ENCODE measurements at regions not wholly inside any gene's neighbourhood (a gene's known extent, or its start where the extent isn't known, plus 50 kb on each side); places are given as distances from the start of the nearest gene placed in this dataset.
"Not testable (repeated sequence)": the region's sequence is repeated elsewhere in the genome, so short reads cannot be mapped to it uniquely, and the experiment has no call there.

DNA sequence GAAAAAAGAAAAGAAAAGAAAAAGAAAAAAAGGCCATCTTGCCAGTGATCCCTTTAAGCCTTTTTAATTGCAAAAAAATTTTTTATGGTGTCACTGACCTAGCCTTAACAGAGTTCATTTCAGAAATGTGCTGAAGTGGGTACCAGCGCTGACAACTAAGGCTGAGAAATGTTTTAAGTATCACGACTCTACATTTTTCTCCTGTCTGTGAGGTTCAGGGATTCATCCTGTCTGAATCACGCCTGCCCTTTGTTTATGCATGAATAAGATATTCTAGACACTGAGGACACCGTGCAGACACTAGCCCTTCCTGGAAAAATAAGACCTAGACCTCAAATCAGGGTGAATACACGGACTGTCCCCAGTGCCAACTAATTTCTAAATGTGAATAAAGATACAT is 154.4 kb upstream of the NOCT start:
- Histone ChIP-seq H3K9ac (ENCODE audit: low read length) (no peak overlapping the region), H3K9me3 (replicated peaks; ENCODE audit: insufficient read depth, low read length) (no peaks in the 10 kb centered on the region), H3K9me2 (replicated peaks; ENCODE audit: insufficient read depth, low read length) (no peaks in the 10 kb centered on the region), H3K36me3 (replicated peaks; ENCODE audit: insufficient read depth, low read length) (no peaks in the 10 kb centered on the region), H3K4me1 (ENCODE audit: low read length) (no peaks in the 10 kb centered on the region), H3K27ac (ENCODE audit: low read length) (no peak overlapping the region), H3F3A (ENCODE audit: insufficient read depth, low read length) (no peaks in the 10 kb centered on the region), H4K20me1 (ENCODE audit: insufficient read depth, low read length) (no peaks in the 10 kb centered on the region), H3K27me3 (replicated peaks; ENCODE audit: insufficient read depth, low read length) (no peaks in the 10 kb centered on the region), H3K4me3 (ENCODE audit: low read length) (no peak overlapping the region), H3K79me2 (ENCODE audit: low read length) (no peaks in the 10 kb centered on the region), H3K4me2 (ENCODE audit: low read depth, low read length) (no peak overlapping the region), H2AFZ (ENCODE audit: low read length) (0 out of 2 replicates have a peak overlapping the region, but pooled peaks have one; percentile 5)
- no peak for DNase-seq
- no peak for TF ChIP-seq EZH2 (optimal IDR thresholded peaks at IDR 0.05; ENCODE audit: low read depth, low read length)

DNA sequence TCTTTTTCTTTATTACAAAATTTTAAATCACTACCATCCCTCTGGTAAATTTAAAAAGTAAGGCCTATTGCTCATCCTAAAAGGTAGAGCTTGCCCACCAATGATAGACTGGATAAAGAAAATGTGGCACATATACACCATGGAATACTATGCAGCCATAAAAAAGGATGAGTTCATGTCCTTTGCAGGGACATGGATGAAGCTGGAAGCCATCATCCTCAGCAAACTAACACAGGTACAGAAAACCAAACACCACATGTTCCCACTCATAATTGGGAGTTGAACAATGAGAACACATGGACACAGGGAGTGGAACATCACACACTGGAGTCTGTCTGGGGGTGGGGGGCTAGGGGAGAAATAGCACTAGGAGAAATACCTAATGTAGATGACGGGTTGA is 155.2 kb upstream of the NOCT start:
- not testable (repeated sequence) for H3K9ac ChIP-seq (ENCODE audit: low read length); H3K4me2 ChIP-seq (ENCODE audit: low read depth, low read length); DNase-seq; H2AFZ ChIP-seq (ENCODE audit: low read length); H3K9me3 ChIP-seq (replicated peaks; ENCODE audit: insufficient read depth, low read length); H3K4me1 ChIP-seq (ENCODE audit: low read length); H3K27me3 ChIP-seq (replicated peaks; ENCODE audit: insufficient read depth, low read length); H3F3A ChIP-seq (ENCODE audit: insufficient read depth, low read length); H3K79me2 ChIP-seq (ENCODE audit: low read length); H3K36me3 ChIP-seq (replicated peaks; ENCODE audit: insufficient read depth, low read length); H3K9me2 ChIP-seq (replicated peaks; ENCODE audit: insufficient read depth, low read length); H4K20me1 ChIP-seq (ENCODE audit: insufficient read depth, low read length); H3K27ac ChIP-seq (ENCODE audit: low read length); H3K4me3 ChIP-seq (ENCODE audit: low read length)

DNA sequence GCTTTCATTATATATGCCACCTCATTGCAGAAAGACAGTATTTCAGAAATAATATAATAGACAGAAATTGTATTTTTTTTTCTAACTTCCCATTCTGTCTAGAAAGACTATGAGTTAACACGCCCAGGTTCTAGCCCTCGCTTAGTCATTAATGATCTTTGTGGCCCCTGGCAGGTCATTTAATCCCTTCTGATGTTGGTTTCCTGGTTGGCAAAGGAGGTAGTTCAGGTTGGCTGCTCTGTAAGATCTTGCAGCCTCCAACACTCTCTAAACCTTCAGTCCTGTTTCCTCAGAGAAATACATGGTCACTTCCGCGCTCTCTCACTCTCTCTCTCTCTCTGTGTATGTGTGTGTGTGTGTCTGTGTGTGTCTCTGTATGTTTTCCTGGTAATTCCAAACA is 156.3 kb upstream of the NOCT start:
- H3K9me2 ChIP-seq (replicated peaks; ENCODE audit: insufficient read depth, low read length): no peaks in the 10 kb centered on the region
- TF ChIP-seq EZH2phosphoT487 (IDR thresholded peaks at IDR 0.05; ENCODE audit: low read length) (no peak), EZH2 (optimal IDR thresholded peaks at IDR 0.05; ENCODE audit: low read depth, low read length) (no peak)
- TF ChIP-seq, protein P1, sequence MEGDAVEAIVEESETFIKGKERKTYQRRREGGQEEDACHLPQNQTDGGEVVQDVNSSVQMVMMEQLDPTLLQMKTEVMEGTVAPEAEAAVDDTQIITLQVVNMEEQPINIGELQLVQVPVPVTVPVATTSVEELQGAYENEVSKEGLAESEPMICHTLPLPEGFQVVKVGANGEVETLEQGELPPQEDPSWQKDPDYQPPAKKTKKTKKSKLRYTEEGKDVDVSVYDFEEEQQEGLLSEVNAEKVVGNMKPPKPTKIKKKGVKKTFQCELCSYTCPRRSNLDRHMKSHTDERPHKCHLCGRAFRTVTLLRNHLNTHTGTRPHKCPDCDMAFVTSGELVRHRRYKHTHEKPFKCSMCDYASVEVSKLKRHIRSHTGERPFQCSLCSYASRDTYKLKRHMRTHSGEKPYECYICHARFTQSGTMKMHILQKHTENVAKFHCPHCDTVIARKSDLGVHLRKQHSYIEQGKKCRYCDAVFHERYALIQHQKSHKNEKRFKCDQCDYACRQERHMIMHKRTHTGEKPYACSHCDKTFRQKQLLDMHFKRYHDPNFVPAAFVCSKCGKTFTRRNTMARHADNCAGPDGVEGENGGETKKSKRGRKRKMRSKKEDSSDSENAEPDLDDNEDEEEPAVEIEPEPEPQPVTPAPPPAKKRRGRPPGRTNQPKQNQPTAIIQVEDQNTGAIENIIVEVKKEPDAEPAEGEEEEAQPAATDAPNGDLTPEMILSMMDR (IDR thresholded peaks at IDR 0.05; ENCODE audit: low read length): no peak
- H2AFZ ChIP-seq (ENCODE audit: low read length): no peak overlapping the region
- no peak overlapping the region for H3K9ac ChIP-seq (ENCODE audit: low read length)
- H3K4me2 ChIP-seq (ENCODE audit: low read depth, low read length): no peak overlapping the region
- no peaks in the 10 kb centered on the region for H3K4me1 ChIP-seq (ENCODE audit: low read length)
- no peaks in the 10 kb centered on the region for H3K9me3 ChIP-seq (replicated peaks; ENCODE audit: insufficient read depth, low read length)
- H3K4me3 ChIP-seq (ENCODE audit: low read length): no peak overlapping the region
- no peak overlapping the region for H3K27ac ChIP-seq (ENCODE audit: low read length)
- no peaks in the 10 kb centered on the region for H3F3A ChIP-seq (ENCODE audit: insufficient read depth, low read length)
- no peaks in the 10 kb centered on the region for H3K79me2 ChIP-seq (ENCODE audit: low read length)
- no peaks in the 10 kb centered on the region for H4K20me1 ChIP-seq (ENCODE audit: insufficient read depth, low read length)
- DNase-seq: no peak
- no peaks in the 10 kb centered on the region for H3K27me3 ChIP-seq (replicated peaks; ENCODE audit: insufficient read depth, low read length)
- no peaks in the 10 kb centered on the region for H3K36me3 ChIP-seq (replicated peaks; ENCODE audit: insufficient read depth, low read length)

DNA sequence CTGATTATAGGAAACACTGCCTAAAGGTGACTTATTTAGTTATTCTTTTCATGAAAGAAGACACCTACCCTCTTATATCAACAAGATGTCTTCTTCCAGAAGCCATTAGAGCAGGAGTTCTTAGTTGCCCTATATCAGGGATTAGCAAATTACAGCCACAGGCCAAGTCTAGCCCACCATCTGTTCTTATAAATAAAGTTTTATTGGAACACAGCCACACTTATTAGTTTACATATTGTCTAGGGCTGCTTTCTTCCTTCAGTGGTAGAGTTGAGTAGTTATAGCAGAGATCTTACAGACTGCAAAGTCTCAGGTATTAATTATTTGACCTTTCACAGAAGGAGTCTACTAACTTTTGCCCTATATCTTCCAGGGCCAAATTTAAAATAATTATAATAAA is 157.2 kb upstream of the NOCT start:
- H3K4me1 ChIP-seq (ENCODE audit: low read length): no peaks in the 10 kb centered on the region
- H3K9me2 ChIP-seq (replicated peaks; ENCODE audit: insufficient read depth, low read length): no peaks in the 10 kb centered on the region
- H3K27me3 ChIP-seq (replicated peaks; ENCODE audit: insufficient read depth, low read length): no peaks in the 10 kb centered on the region
- no peaks in the 10 kb centered on the region for H4K20me1 ChIP-seq (ENCODE audit: insufficient read depth, low read length)
- no peak overlapping the region for H3K9ac ChIP-seq (ENCODE audit: low read length)
- H3K79me2 ChIP-seq (ENCODE audit: low read length): no peaks in the 10 kb centered on the region
- H3K36me3 ChIP-seq (replicated peaks; ENCODE audit: insufficient read depth, low read length): no peaks in the 10 kb centered on the region
- H3K9me3 ChIP-seq (replicated peaks; ENCODE audit: insufficient read depth, low read length): no peaks in the 10 kb centered on the region
- no peaks in the 10 kb centered on the region for H3F3A ChIP-seq (ENCODE audit: insufficient read depth, low read length)
- no peak overlapping the region for H3K4me3 ChIP-seq (ENCODE audit: low read length)
- H3K4me2 ChIP-seq (ENCODE audit: low read depth, low read length): no peak overlapping the region
- DNase-seq: no peak
- no peak overlapping the region for H2AFZ ChIP-seq (ENCODE audit: low read length)
- TF ChIP-seq EZH2 (optimal IDR thresholded peaks at IDR 0.05; ENCODE audit: low read depth, low read length): no peak
- TF ChIP-seq, protein P1 (IDR thresholded peaks at IDR 0.05; ENCODE audit: low read length): no peak
- TF ChIP-seq EZH2phosphoT487 (IDR thresholded peaks at IDR 0.05; ENCODE audit: low read length): no peak
- H3K27ac ChIP-seq (ENCODE audit: low read length): no peak overlapping the region
